ENCODE measurements at regions not wholly inside any gene's neighbourhood (a gene's known extent, or its start where the extent isn't known, plus 50 kb on each side); places are given as distances from the start of the nearest gene placed in this dataset.

DNA sequence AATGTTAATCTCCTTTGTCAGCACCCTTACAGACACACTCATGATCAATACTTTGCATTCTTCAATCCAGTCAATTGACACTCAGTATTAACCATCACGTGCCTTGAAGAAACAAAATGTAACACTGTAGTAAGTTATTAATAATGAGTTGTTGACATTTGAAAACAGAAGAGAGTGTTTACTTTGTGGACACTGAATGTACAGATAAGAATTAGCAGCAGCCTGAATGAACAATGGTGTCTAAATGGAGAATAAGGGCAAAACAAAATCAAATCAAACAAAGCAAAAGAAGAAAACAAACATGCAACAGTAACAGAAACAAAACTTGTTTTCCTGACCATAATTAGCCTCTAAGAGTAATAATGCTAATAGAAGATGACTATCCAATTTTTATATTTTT is 1191.1 kb upstream of the MIR17HG start:
- Histone ChIP-seq H3K4me1 (ENCODE audit: insufficient read depth) (no peaks in the 10 kb centered on the region), H3K36me3 (no peaks in the 10 kb centered on the region), H3K27ac (no peak overlapping the region), H3K4me3 (no peak overlapping the region), H3K9me3 (no peaks in the 10 kb centered on the region), H3K27me3 (no peaks in the 10 kb centered on the region)
- DNase-seq: no peak
- WGBS, 3 donors: 42 to 57% (median 45%) methylated on average over 1 of the region's 1 CpG
- no peak for TF ChIP-seq POLR2A (IDR thresholded peaks at IDR 0.05)
- TF ChIP-seq EP300 (IDR thresholded peaks at IDR 0.05): no peak
- TF ChIP-seq, protein P1, sequence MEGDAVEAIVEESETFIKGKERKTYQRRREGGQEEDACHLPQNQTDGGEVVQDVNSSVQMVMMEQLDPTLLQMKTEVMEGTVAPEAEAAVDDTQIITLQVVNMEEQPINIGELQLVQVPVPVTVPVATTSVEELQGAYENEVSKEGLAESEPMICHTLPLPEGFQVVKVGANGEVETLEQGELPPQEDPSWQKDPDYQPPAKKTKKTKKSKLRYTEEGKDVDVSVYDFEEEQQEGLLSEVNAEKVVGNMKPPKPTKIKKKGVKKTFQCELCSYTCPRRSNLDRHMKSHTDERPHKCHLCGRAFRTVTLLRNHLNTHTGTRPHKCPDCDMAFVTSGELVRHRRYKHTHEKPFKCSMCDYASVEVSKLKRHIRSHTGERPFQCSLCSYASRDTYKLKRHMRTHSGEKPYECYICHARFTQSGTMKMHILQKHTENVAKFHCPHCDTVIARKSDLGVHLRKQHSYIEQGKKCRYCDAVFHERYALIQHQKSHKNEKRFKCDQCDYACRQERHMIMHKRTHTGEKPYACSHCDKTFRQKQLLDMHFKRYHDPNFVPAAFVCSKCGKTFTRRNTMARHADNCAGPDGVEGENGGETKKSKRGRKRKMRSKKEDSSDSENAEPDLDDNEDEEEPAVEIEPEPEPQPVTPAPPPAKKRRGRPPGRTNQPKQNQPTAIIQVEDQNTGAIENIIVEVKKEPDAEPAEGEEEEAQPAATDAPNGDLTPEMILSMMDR (IDR thresholded peaks at IDR 0.05): no peak
- intact Hi-C loops (cut with DNase I): no loop called here

DNA sequence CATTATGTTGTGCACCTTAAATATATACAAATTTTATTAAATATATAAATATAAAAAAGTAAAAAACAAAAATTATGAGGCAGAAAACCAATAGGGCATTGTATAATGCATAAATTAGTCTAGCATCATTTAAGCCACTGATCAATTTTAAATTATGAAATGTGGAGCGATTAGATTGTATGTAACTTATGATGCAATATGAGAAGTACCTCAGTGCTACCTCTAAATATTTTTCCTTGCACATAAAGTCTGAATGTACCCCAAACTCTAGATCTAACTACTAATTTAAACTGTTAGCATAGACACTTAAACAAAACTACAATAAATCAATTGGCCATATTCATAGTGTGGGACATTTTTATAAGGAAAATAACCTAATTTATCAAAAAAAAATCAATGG is 1178.5 kb upstream of the MIR17HG start:
- Histone ChIP-seq H3K27me3 (no peaks in the 10 kb centered on the region), H3K9me3 (no peaks in the 10 kb centered on the region), H3K4me1 (ENCODE audit: insufficient read depth) (no peaks in the 10 kb centered on the region), H3K4me3 (no peak overlapping the region), H3K27ac (no peak overlapping the region), H3K36me3 (no peaks in the 10 kb centered on the region)
- 84 to 94% (median 92%) methylated on average over 1 of the region's 1 CpG for WGBS, 3 donors
- intact Hi-C loops (cut with DNase I): no loop called here
- TF ChIP-seq, protein P1 (IDR thresholded peaks at IDR 0.05): no peak
- TF ChIP-seq POLR2A (IDR thresholded peaks at IDR 0.05): no peak
- DNase-seq: no peak

DNA sequence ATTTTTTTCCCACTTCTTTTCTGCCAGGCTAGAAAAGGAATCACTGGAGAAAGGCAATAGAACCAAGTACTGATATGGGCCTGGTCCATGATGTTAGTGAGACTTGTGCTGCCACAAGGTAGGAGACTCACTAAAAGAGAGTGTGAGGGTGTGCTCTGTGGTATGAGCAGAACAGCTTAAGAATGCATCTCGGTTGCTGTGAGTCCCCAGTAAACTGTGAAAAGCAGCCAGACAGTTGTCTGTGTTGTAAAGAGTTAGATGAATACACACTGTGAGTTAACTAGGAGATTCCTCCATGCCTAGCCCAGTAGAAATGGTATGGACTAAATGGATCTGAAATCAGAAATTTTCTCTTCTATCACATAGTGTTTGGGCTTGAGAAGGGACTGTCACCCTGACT is 1177.3 kb upstream of the MIR17HG start:
- Histone ChIP-seq H3K27ac (no peak overlapping the region), H3K27me3 (no peaks in the 10 kb centered on the region), H3K4me1 (ENCODE audit: insufficient read depth) (no peaks in the 10 kb centered on the region), H3K9me3 (no peaks in the 10 kb centered on the region), H3K36me3 (no peaks in the 10 kb centered on the region), H3K4me3 (no peak overlapping the region)
- WGBS, 3 donors: 45 to 48% (median 46%) methylated on average over 1 of the region's 1 CpG
- DNase-seq: no peak
- intact Hi-C loops (cut with DNase I): no loop called here
- TF ChIP-seq, protein P1 (IDR thresholded peaks at IDR 0.05): no peak
- TF ChIP-seq POLR2A (IDR thresholded peaks at IDR 0.05) (no peak), EP300 (IDR thresholded peaks at IDR 0.05) (no peak)

DNA sequence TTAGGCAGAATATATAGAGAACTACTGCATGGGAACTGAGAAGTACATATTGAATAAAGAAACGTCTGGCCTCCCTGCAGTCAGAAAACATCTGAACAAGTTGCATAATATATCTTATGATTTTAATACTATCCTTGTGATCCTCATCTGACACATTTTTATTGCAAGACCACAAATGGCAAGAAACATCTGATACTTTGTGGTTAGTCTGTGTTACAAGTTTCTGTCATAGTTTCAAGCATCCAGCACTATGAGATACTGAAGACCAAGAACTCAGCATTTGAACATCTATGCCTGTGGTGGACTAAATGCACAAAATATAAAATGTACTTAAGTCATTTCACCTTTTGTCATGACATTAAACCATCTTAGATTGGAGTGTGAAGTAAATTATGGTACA is 1175.8 kb upstream of the MIR17HG start:
- H3K9me3 ChIP-seq: no peaks in the 10 kb centered on the region
- H3K27me3 ChIP-seq: no peaks in the 10 kb centered on the region
- WGBS, 3 donors: 60 to 76% (median 64%) methylated on average over 1 of the region's 1 CpG
- no peaks in the 10 kb centered on the region for H3K36me3 ChIP-seq
- TF ChIP-seq POLR2A (IDR thresholded peaks at IDR 0.05) (no peak), EP300 (IDR thresholded peaks at IDR 0.05) (no peak)
- TF ChIP-seq, protein P1 (IDR thresholded peaks at IDR 0.05): no peak
- H3K4me1 ChIP-seq (ENCODE audit: insufficient read depth): no peaks in the 10 kb centered on the region
- intact Hi-C loops (cut with DNase I): no loop called here
- no peak for DNase-seq
- no peak overlapping the region for H3K4me3 ChIP-seq
- H3K27ac ChIP-seq: no peak overlapping the region

DNA sequence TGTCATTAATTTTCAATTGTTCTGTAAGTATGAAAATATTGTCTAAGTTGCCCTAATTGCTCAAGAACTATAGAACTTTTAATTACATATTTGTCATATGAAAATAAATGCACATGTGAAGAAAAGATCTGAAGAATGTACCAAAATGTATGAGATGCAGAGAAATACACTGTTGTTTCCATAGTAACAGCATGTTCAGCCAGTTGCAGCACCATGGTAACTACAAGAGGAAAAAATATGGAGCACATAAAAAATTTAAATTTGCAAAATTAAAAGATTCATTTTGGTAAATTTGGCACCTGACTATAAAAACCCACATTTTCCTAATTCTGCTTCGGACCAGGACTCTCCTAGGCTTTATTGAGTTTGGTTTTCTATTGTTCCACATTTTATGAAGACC is 1170.0 kb upstream of the MIR17HG start:
- no peaks in the 10 kb centered on the region for H3K27me3 ChIP-seq
- WGBS, 3 donors: 87 to 92% (median 89%) methylated on average over 1 of the region's 1 CpG
- no peaks in the 10 kb centered on the region for H3K36me3 ChIP-seq
- intact Hi-C loops (cut with DNase I): no loop called here
- no peaks in the 10 kb centered on the region for H3K4me1 ChIP-seq (ENCODE audit: insufficient read depth)
- TF ChIP-seq EP300 (IDR thresholded peaks at IDR 0.05) (no peak), POLR2A (IDR thresholded peaks at IDR 0.05) (no peak)
- TF ChIP-seq, protein P1 (IDR thresholded peaks at IDR 0.05): no peak
- no peaks in the 10 kb centered on the region for H3K9me3 ChIP-seq
- no peak overlapping the region for H3K27ac ChIP-seq
- no peak for DNase-seq
- no peak overlapping the region for H3K4me3 ChIP-seq

Measured in ovary (tissue), 7 donors.